ENCODE measurements at regions not wholly inside any gene's neighbourhood (a gene's known extent, or its start where the extent isn't known, plus 50 kb on each side); places are given as distances from the start of the nearest gene placed in this dataset.

GRCh38 chr9:10999646-11000045, 386.8 kb upstream of the PTPRD start:
- DNase-seq (ENCODE audit: low spot score), result no peak

GRCh38 chr9:11001546-11001945, 388.7 kb upstream of the PTPRD start:
- DNase-seq (ENCODE audit: low spot score), result no peak

GRCh38 chr9:11002705-11003104, 389.9 kb upstream of the PTPRD start:
- no peak for DNase-seq (ENCODE audit: low spot score)

GRCh38 chr9:11003836-11004235, 391.0 kb upstream of the PTPRD start:
- DNase-seq (ENCODE audit: low spot score), result no peak

GRCh38 chr9:11011696-11012095, 398.9 kb upstream of the PTPRD start:
- DNase-seq (ENCODE audit: low spot score), result no peak

GRCh38 chr9:11016081-11016480, 403.3 kb upstream of the PTPRD start:
- DNase-seq (ENCODE audit: low spot score), result no peak

GRCh38 chr9:11023201-11023600, 410.4 kb upstream of the PTPRD start:
- DNase-seq (ENCODE audit: low spot score), result no peak

GRCh38 chr9:11025775-11026174, 413.0 kb upstream of the PTPRD start:
- no peak for DNase-seq (ENCODE audit: low spot score)

- no peak for DNase-seq (ENCODE audit: low spot score)
Measured at GRCh38 chr9:11038366-11038765, 425.6 kb upstream of the PTPRD start.

GRCh38 chr9:11039006-11039405, 426.2 kb upstream of the PTPRD start:
- DNase-seq (ENCODE audit: low spot score), result no peak

- peak; percentile 11 for DNase-seq (ENCODE audit: low spot score)
Measured at GRCh38 chr9:11045589-11045988, 432.8 kb upstream of the PTPRD start.

- DNase-seq (ENCODE audit: low spot score), result no peak
Measured at GRCh38 chr9:11063263-11063662, 450.5 kb upstream of the PTPRD start.

- DNase-seq (ENCODE audit: low spot score), result peak; percentile 10
Measured at GRCh38 chr9:11064909-11065308, 452.1 kb upstream of the PTPRD start.

- no peak for DNase-seq (ENCODE audit: low spot score)
Measured at GRCh38 chr9:11072176-11072575, 459.4 kb upstream of the PTPRD start.

- DNase-seq (ENCODE audit: low spot score), result no peak
Measured at GRCh38 chr9:11086561-11086960, 473.8 kb upstream of the PTPRD start.

GRCh38 chr9:11088821-11089374, 476.1 kb upstream of the PTPRD start:
- no peak for DNase-seq (ENCODE audit: low spot score)

- DNase-seq (ENCODE audit: low spot score), result no peak
Measured at GRCh38 chr9:11092974-11093373, 480.2 kb upstream of the PTPRD start.

- DNase-seq (ENCODE audit: low spot score), result no peak
Measured at GRCh38 chr9:11097020-11097419, 484.2 kb upstream of the PTPRD start.

GRCh38 chr9:11103525-11103924, 490.7 kb upstream of the PTPRD start:
- no peak for DNase-seq (ENCODE audit: low spot score)

GRCh38 chr9:11107196-11107595, 494.4 kb upstream of the PTPRD start:
- no peak for DNase-seq (ENCODE audit: low spot score)

- DNase-seq (ENCODE audit: low spot score), result no peak
Measured at GRCh38 chr9:11128156-11128555, 515.4 kb upstream of the PTPRD start.

- no peak for DNase-seq (ENCODE audit: low spot score)
Measured at GRCh38 chr9:11135851-11136250, 523.0 kb upstream of the PTPRD start.

GRCh38 chr9:11141357-11141756, 528.6 kb upstream of the PTPRD start:
- no peak for DNase-seq (ENCODE audit: low spot score)

- DNase-seq (ENCODE audit: low spot score), result no peak
Measured at GRCh38 chr9:11142965-11143738, 530.4 kb upstream of the PTPRD start.

Data from iPS-NIHi11 (cell line).